Peyer's patch (tissue), 4 donors: ENCODE measurements at regions not wholly inside any gene's neighbourhood (a gene's known extent, or its start where the extent isn't known, plus 50 kb on each side); places are given as distances from the start of the nearest gene placed in this dataset.

Source experiments
- DNase-seq, 3 donors: peaks; one replicate each; pipeline ENCODE4 v3.0.0-alpha.2; 2017 to 2019
- H3K27ac ChIP-seq, 4 donors: fragments of 200-600 bp; sonication (generic); one replicate each; pipeline ENCODE4 v1.5.1; 2016 to 2019
- H3K27me3 ChIP-seq, 2 donors: fragments of 200-600 bp; sonication (generic); one replicate each; pipeline ENCODE4 v1.5.1; 2019
- H3K36me3 ChIP-seq, 3 donors: fragments of 200-600 bp; sonication (generic); one replicate each; pipeline ENCODE4 v1.5.1; 2016 to 2019
- H3K4me1 ChIP-seq, 4 donors: fragments of 200-600 bp; sonication (generic); one replicate each; pipeline ENCODE4 v1.5.1; 2016 to 2019
- H3K4me3 ChIP-seq, 4 donors: fragments of 200-600 bp; sonication (generic); 1 replicate in 3 of 4; 2 replicates in 1 of 4; pipeline ENCODE4 v1.5.1; 2016 to 2019; ENCODE audit warnings: mild to moderate bottlenecking in 1 of 4
- H3K9me3 ChIP-seq, 4 donors: fragments of 200-600 bp; sonication (generic); one replicate each; pipeline ENCODE4 v1.5.1; 2016 to 2019; ENCODE audit warnings: mild to moderate bottlenecking in 1 of 4
- CTCF ChIP-seq, 6 experiments: fragments of 450-650 bp in 4 of 6; fragments of 200-600 bp in 2 of 6; sonication (generic) in 1 of 6; IDR thresholded peaks; one replicate each; pipeline ENCODE4 v1.5.1; 2017 to 2019; ENCODE audit warnings: antibody characterized with exemption in 6 of 6, mild to moderate bottlenecking in 3 of 6, moderate library complexity in 1 of 6
- POLR2A ChIP-seq, 2 donors: fragments of 450-650 bp; IDR thresholded peaks; one replicate each; pipeline ENCODE4 v1.5.1; 2017; ENCODE audit warnings: antibody characterized with exemption in 2 of 2, mild to moderate bottlenecking in 2 of 2, moderate library complexity in 2 of 2

GRCh38 chr7:11247545-11247944 lies 273.9 kb downstream of the PHF14 start:
- no peak for TF ChIP-seq POLR2A (IDR thresholded peaks at IDR 0.05)
- TF ChIP-seq CTCF (IDR thresholded peaks at IDR 0.05), result no peak
- no peak for DNase-seq
- no peak overlapping the region for H3K27ac ChIP-seq
- H3K36me3 ChIP-seq, result no peaks in the 10 kb centered on the region
- H3K9me3 ChIP-seq, result no peaks in the 10 kb centered on the region
- no peak overlapping the region for H3K4me3 ChIP-seq
- H3K27me3 ChIP-seq, result no peaks in the 10 kb centered on the region
- H3K4me1 ChIP-seq, result no peaks in the 10 kb centered on the region

DNA sequence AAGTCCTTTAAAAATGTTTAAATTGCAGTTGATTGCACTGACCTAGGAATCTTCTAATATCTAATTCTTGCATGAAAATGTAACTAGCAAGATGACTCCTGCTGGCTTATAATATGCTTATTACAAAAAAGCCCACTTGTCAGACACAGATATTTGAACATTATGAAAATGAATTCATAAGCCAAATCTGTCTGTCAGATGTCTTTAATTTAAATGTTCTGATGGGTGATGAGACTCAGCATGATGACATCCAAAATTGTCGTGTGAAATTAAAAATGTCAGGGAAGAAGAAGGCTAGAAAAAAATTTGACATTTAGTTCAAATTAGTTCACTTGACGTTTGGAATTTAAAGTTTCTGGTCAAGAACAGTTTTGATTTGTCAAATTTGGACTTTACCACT lies 277.8 kb downstream of the PHF14 start:
- Histone ChIP-seq H3K9me3 (no peaks in the 10 kb centered on the region), H3K27me3 (no peaks in the 10 kb centered on the region), H3K4me3 (no peak overlapping the region), H3K27ac (no peak overlapping the region), H3K4me1 (no peaks in the 10 kb centered on the region), H3K36me3 (no peaks in the 10 kb centered on the region)
- DNase-seq, result no peak
- TF ChIP-seq POLR2A (IDR thresholded peaks at IDR 0.05) (no peak), CTCF (IDR thresholded peaks at IDR 0.05) (no peak)

GRCh38 chr7:11252011-11252607 lies 278.4 kb downstream of the PHF14 start:
- Histone ChIP-seq H3K4me1 (no peaks in the 10 kb centered on the region), H3K27ac (no peak overlapping the region), H3K9me3 (no peaks in the 10 kb centered on the region), H3K36me3 (no peaks in the 10 kb centered on the region), H3K4me3 (no peak overlapping the region), H3K27me3 (no peaks in the 10 kb centered on the region)
- TF ChIP-seq POLR2A (IDR thresholded peaks at IDR 0.05), result no peak
- no peak for TF ChIP-seq CTCF (IDR thresholded peaks at IDR 0.05)
- no peak for DNase-seq

DNA sequence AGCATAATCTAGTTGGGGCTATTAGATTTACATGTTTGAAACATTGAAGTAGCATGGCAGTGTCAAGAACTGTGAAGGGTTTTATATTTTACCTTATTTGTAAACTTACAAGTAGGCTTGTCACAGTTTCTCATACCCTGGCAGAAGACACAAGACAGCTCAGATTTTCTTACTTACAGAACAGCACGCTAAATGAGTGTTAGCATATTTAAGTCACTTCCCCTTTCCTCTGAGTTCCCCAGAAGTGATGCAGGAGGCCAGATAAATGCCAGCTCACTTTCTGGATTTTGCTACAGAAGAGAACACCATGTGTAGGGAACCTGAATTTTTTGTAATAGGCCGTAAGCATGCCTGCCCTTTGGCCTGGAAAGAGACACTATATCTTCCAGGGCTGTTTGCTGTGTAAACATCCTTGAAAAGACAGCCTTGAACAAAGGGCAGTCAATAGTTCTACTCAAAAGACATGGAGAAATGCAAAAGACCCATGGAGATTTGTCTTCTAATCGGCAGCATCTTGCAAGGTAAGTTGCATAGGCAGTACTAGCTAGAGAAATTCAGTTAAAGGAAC lies 279.1 kb downstream of the PHF14 start:
- Histone ChIP-seq H3K27ac (no peak overlapping the region), H3K9me3 (no peaks in the 10 kb centered on the region), H3K4me1 (no peaks in the 10 kb centered on the region), H3K4me3 (no peak overlapping the region), H3K36me3 (no peaks in the 10 kb centered on the region), H3K27me3 (no peaks in the 10 kb centered on the region)
- no peak for TF ChIP-seq CTCF (IDR thresholded peaks at IDR 0.05)
- no peak for TF ChIP-seq POLR2A (IDR thresholded peaks at IDR 0.05)
- no peak for DNase-seq

GRCh38 chr7:11256501-11256900 lies 282.8 kb downstream of the PHF14 start:
- Histone ChIP-seq H3K27me3 (no peaks in the 10 kb centered on the region), H3K4me1 (no peaks in the 10 kb centered on the region), H3K9me3 (no peaks in the 10 kb centered on the region), H3K4me3 (no peak overlapping the region), H3K27ac (no peak overlapping the region), H3K36me3 (no peaks in the 10 kb centered on the region)
- TF ChIP-seq CTCF (IDR thresholded peaks at IDR 0.05), result no peak
- no peak for TF ChIP-seq POLR2A (IDR thresholded peaks at IDR 0.05)
- DNase-seq, result no peak

DNA sequence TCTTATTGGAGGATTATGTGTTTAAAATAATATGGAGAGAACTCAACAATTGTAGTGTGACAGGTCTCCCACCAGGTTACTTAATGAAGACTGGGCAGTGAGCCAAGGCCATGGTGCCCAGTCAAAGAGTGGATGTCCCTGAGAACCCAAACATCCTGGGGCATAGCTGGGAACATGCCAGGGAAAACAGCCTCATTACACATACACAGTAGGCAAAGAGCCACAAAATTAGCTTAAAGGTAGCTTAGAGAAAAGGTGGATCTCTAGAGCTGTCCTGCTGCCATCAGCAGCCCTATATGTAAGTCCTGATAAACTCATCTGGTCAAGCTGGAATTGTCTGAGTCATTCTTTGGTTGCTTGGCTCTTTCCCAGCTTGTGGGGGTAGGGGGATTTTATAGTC lies 287.8 kb downstream of the PHF14 start:
- TF ChIP-seq POLR2A (IDR thresholded peaks at IDR 0.05), result no peak
- TF ChIP-seq CTCF (IDR thresholded peaks at IDR 0.05), result no peak
- no peaks in the 10 kb centered on the region for H3K9me3 ChIP-seq
- no peak for DNase-seq
- no peak overlapping the region for H3K27ac ChIP-seq
- no peaks in the 10 kb centered on the region for H3K36me3 ChIP-seq
- H3K4me3 ChIP-seq, result no peak overlapping the region
- no peaks in the 10 kb centered on the region for H3K4me1 ChIP-seq
- H3K27me3 ChIP-seq, result no peaks in the 10 kb centered on the region
